C4-2B (cell line): ENCODE measurements at regions not wholly inside any gene's neighbourhood (a gene's known extent, or its start where the extent isn't known, plus 50 kb on each side); places are given as distances from the start of the nearest gene placed in this dataset.

Experiments
- H3K27ac ChIP-seq: fragments of 450-650 bp; 2 replicates; pipeline ENCODE4 v1.5.1; 2017
- ZFX ChIP-seq: fragments of 450-650 bp; IDR thresholded peaks from 2 replicates; pipeline ENCODE4 v1.6.1; 2017
- TF ChIP-seq, protein P1 (sequence below): fragments of 450-650 bp; conservative IDR thresholded peaks from 2 replicates; pipeline ENCODE4 v1.5.1; 2017; ENCODE audit warnings: mild to moderate bottlenecking

DNA sequence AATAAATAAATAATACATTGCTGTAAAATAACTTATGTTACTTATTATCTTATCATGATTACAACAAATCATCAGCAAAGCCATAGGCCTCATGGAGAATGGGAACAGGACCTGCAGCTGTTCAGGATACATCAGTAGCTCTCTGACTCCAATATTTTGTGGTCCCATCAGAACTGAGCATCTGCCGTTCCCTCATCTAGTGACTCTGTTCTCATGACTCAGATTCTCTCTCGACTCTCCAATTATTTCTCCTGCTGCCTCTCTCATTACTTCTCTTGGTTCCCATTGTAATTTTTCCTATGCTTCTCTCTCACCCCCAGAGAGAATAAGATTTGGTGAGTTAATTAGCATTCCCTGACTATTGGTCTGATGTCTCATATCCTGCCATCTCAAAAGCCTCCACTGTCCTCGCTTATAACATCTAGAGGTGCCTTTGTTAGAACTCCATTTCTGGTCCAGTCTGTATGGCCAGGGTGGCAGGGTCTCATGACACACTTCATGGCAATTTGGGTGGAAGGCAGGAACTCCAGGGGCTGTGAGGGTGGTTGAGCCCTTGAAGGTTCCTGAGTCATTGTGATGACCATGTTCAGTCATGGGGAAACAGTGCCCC is 78.0 kb upstream of the TANC1 start:
- no peak overlapping the region for H3K27ac ChIP-seq
- TF ChIP-seq ZFX, result no peak
- TF ChIP-seq, protein P1, sequence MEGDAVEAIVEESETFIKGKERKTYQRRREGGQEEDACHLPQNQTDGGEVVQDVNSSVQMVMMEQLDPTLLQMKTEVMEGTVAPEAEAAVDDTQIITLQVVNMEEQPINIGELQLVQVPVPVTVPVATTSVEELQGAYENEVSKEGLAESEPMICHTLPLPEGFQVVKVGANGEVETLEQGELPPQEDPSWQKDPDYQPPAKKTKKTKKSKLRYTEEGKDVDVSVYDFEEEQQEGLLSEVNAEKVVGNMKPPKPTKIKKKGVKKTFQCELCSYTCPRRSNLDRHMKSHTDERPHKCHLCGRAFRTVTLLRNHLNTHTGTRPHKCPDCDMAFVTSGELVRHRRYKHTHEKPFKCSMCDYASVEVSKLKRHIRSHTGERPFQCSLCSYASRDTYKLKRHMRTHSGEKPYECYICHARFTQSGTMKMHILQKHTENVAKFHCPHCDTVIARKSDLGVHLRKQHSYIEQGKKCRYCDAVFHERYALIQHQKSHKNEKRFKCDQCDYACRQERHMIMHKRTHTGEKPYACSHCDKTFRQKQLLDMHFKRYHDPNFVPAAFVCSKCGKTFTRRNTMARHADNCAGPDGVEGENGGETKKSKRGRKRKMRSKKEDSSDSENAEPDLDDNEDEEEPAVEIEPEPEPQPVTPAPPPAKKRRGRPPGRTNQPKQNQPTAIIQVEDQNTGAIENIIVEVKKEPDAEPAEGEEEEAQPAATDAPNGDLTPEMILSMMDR, result no peak

DNA sequence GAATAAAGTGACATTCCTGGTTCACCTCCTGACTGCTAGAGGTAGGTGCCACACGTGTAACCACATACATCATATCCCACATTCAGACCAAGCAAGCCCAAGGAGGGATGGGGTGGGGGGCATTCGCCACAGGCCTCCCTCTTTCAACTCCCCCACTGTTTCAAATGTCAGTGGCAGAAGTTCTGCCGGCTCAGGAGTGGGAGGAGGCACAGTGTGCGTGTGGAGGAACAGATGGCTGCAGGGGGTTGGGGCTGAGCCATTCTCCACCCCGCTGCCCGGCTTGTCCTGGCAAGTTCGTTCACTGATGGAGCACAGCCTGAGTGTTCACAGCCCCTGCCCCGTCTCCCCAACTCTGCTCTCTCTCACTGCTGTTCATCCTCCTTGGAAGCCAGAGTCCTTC is 75.4 kb upstream of the TANC1 start:
- H3K27ac ChIP-seq, result no peak overlapping the region

DNA sequence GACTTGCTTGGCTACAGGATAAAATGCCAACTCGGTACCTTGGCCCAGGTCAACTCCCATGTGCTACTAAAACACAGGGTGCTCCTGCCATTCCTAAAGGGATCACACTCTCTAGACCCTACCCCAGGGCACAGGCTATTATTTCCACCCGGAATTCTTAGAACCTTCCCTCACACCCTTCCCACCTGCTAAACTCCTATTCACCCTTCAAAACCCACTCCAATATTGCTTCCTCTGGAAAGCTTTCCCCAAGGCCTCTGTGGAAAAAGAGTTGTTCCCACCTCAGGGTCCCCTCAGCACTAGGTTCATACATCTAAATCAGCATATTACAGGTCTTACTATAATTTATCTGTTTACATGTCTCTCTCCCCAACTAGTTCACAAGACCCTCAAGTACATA is 75.0 kb upstream of the TANC1 start:
- TF ChIP-seq, protein P1, result no peak
- TF ChIP-seq ZFX, result no peak
- H3K27ac ChIP-seq, result no peak overlapping the region

More for the DNA sequence above, 75.4 kb upstream of the TANC1 start:
- TF ChIP-seq ZFX, result no peak
- TF ChIP-seq, protein P1, result no peak

DNA sequence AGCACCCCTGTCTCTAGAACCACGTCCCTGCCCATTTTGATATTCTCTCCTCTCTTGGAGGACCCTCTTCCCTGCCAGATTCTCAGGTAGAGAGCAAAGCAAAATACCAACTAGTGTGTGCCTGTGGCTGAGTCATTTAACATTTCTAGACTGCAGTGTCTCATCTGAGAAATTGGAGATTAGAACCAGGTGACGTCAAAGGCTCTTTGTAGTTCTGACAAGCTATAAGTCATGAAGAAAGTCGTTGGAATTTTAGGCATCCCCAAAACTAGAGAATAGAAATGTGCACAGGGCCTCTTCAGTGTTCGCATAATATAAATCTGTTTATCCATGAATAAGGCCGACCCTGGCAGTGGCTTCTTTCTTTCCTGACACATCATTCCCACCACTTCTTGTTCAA is 74.4 kb upstream of the TANC1 start:
- H3K27ac ChIP-seq, result no peak overlapping the region
- no peak for TF ChIP-seq ZFX
- TF ChIP-seq, protein P1, result no peak

DNA sequence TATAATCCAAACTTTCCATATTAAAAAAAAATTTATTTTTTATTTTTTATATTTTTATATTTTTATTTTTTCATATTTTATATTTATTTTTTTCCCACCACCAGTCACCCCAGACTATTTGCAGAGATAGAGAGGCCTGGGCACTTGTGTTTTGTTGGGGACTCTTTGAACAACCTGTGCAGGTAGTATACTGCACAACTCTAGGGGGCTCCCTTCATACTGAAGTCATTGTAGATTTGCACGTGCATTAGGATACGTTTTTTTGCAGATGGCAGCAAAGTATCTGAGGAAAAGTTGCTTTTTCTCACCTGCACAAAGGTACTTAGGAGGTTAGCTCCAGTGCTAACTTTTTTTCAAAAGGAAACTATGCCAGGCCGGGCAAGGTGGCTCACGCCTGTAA is 73.9 kb upstream of the TANC1 start:
- TF ChIP-seq ZFX, result no peak
- TF ChIP-seq, protein P1, result peak; percentile 14; the same call in 1 of the 2 replicates

DNA sequence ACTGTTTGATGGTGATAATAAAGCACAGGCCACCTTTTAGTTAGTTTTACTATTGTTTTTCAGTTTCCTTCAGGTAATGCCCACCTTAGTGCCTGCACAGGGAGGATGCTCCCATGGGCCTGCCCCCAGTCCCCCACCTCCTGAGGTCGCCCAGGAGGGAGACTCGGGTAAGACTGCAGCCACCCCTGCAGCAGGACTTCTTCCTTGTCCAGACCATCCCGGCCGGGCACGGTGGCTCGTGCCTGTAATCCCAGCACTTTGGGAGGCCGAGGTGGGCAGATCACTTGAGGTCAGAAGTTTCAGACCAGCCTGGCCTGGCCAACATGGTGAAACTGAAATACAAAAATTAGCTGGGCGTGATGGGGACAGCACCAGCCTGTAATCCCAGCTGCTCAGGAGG is 68.1 kb upstream of the TANC1 start:
- no peak for TF ChIP-seq ZFX
- TF ChIP-seq, protein P1, result no peak
- no peak overlapping the region for H3K27ac ChIP-seq

More for the DNA sequence above, 73.9 kb upstream of the TANC1 start:
- H3K27ac ChIP-seq, result no peak overlapping the region

DNA sequence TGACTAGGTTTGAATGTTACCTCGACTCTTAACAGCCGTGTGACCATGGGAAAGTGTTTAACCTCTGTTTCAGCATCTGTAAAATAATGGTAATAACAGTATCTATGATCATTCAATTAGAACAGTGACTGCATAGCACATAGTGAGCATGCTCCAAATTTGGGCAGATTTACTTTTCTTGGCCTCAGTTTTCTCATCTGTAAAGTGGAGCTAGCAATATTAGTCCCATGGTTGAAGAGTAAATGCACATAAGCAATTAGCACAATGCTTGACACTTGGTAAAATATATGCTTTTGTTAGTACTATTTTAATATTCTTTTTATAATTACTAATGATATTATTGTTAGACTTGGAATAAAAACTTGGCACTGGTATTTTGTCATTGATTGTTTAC is 66.4 kb upstream of the TANC1 start:
- TF ChIP-seq ZFX, result no peak
- TF ChIP-seq, protein P1, result no peak
- no peak overlapping the region for H3K27ac ChIP-seq
